Left renal cortex interstitium (tissue), 4 donors: ENCODE measurements at regions not wholly inside any gene's neighbourhood (a gene's known extent, or its start where the extent isn't known, plus 50 kb on each side); places are given as distances from the start of the nearest gene placed in this dataset.
"Not testable (repeated sequence)": the region's sequence is repeated elsewhere in the genome, so short reads cannot be mapped to it uniquely, and the experiment has no call there.

ENCODE experiments used
- DNase-seq, 4 donors: peaks; one replicate each; pipeline ENCODE4 v3.0.0-alpha.2; 2013; ENCODE audit warnings: low read depth in 4 of 4, low spot score in 2 of 4, missing footprints in 1 of 4

DNA sequence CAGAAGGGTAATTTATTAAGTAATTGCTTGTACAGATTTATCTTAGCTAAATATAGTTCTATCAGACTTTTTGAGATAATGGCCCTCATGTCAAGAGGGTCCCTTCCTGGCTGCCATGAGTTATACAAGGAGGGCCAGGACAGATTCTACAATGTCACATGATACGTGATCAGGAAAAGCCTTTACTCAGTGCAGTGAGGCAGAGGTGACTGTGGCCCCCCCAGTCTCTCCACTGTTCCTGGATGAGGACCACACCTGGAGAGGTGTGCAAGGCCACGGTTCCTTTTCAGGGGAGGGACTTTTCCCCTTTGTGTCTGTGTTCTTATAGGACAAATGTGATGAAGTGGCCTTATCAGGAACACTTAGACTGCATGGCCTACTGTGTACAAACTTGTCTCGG is 54.3 kb upstream of the LRCH1 start:
- no peak for DNase-seq

DNA sequence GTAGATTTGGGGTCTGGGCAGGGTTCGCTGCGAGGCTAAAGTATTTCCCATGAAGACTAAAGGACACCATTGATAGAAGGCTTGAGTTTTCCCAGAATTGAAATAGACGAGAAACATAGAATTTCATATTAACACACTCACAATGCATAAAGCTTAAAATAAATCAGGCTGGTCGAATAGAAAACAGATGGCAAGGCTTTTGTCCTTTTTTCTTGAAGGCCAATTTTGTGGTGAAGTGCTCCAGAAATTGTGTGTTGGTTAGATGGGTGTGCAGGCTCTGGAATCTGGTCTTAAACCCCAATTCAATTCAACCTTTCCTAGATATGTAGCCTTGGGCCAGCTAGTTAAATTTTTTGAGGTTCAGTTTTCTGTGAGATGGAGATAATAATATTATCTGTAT is 56.9 kb upstream of the LRCH1 start:
- DNase-seq = no peak

DNA sequence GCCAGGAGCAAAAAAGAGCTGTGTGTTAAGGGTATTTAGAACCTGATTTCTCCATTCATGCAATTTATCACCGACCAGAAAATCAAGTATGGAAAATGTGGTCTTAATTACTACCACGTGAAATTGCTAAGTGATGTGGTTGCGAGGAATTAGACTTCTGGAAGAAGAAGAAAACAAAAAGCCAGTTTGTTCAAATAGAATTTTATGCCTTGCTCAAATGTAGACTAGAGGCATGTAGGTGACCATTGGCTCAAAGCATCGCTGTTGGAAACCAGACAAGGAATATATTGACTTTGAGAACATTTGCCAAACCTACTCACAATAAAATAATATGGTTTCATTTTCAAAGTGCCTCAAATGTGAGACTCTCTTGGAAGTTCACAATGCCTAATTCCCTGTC is 57.3 kb upstream of the LRCH1 start:
- no peak for DNase-seq

DNA sequence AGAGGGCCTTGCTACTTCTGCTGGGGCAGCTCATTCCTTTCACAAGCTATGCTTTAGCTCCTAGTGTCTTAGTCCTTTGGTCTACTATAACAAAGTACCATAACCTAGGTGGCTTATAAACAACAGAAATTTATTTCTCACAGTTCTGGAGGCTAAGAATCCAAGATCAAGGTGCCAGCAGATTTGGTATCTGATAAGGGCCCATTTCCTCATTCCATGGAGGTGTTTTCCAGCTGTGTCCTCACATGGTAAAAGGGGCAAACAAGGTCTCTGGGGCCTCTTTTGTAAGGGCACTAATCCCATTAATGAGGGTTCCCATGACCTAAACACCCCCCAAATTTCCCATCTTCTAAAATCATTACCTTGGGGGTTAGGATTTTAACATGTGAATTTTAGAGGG is 57.9 kb upstream of the LRCH1 start:
- DNase-seq = no peak

DNA sequence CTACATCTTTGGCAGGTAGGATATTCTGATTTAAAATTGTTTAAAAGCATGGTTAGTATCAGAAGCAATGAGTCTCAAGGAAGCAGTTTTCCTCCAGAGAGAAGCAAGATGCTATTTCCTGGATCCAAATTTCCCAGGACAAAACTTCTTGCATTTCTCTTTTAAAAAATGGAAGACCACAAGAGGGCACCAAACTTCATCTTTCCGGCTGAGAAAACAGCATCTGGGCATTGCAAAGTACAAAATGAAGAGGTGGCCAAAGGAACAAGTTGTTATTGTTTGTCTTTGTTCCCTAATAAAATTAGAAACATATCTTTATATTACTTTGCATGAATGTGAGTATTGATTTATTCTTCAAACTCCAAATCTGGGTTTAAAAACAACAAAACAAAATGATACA is 60.0 kb upstream of the LRCH1 start:
- peak in 3 of 4 donors; percentile 46 to 68 (median 58) for DNase-seq

DNA sequence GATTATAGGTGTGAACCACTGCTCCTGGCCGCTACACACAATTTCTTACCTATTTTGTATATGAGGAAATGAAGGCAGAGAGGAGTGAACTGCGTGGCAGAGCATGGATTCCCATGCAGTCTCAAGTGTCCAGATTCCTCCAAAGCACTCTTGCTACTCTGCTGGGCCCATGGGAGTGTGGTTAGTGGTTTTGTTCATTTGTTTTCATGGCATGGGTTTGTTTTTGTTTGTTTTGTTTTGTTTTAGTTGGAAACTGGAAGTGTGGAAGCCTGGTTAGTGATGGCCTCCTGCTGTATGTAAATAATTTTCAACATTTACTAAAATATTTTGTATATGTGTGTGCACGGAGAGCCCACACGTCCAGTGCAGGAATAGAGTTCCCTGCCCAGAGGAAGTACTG is 61.3 kb upstream of the LRCH1 start:
- no peak for DNase-seq

DNA sequence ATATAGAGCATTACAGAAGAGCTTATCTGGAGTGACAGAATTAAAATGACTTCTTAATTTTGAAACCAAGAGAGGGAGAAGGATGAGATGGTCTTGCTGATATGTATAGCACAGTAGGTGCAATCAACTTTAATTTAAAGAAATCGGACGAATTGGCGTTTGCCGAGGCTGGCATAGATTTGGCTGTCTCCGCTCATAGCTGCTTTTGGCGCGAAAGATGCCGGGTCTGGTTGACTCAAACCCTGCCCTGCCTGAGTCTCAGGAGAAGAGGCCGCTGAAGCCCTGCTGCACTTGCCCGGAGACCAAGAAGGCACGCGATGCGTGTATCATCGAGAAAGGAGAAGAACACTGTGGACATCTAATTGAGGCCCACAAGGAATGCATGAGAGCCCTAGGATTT is 62.3 kb upstream of the LRCH1 start:
- not testable (repeated sequence) for DNase-seq

DNA sequence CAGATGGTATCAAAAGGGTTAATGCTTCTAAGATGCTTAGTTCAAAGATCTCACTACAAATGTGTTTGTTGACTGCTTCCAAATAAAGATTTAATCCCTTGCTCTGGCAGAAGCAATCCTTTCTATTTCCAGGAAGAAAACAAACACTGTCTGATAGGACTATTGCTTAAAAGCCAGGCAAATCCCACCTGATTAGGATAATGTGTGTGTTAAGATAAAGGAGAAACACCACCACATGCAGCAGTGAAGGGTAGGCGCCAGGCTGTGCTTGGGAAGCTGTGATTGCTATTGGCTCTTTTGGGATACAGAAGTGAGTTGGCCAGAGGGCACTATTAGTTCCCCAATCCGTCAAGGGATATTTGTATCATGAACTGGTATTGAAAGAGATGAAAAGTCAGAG is 62.8 kb upstream of the LRCH1 start:
- DNase-seq = no peak

DNA sequence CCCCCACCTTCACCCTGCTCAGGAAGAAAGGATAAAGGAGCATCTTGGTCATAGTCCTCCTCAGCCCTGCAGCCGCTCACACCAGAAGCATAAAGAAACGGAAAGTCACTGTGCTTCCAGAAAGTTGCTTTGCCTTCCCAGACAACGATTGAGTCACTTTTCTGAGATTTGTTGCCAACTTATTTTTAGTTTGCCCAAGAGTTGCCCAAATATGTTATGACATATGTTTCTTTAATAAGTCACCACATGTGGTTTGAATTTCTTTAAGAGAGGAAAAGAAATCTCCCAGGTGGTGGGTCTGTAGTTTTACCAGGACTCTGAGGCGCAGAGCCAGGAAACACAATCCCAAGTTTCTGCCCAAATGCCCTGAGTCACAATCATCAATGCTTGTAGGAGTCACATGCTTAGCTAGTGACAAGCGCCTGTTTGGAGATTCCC is 63.4 kb upstream of the LRCH1 start:
- no peak for DNase-seq

DNA sequence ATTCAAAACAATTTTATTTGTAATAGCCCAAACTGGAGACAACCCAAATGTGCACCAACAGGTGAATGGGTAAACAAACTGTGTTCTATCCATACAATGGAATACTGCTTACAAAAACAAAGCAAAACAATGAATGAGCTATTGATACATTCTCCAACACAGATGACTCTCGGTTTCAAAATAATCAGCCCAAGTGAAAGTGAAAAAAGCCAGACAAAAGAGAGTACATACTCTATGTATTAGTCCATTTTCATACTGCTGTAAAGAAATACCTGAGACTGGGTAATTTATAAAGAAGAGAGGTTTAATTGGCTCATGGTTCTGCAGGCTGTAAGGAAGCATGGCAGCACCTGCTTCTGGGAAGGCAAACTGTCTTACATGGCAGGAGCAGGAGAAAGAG is 65.2 kb upstream of the LRCH1 start:
- DNase-seq = no peak

DNA sequence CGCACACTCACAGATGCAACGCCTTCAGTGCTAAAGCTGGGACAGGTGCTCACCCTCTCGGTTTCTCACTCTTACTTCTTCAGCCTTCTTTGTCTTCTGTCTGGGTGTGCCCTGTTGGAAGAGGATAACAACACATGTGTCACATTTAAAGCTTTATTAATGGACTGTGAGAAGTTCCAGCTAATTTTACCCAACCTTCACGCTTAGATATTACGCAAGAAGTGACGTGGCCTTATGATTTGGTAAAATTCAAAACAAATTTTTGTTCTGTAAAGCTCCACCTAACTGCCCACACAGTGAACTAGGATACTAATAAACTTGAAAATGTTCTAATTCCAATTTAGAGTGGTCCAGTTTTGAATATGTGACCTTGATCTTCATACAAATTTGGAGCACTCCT is 66.7 kb upstream of the LRCH1 start:
- DNase-seq = no peak

DNA sequence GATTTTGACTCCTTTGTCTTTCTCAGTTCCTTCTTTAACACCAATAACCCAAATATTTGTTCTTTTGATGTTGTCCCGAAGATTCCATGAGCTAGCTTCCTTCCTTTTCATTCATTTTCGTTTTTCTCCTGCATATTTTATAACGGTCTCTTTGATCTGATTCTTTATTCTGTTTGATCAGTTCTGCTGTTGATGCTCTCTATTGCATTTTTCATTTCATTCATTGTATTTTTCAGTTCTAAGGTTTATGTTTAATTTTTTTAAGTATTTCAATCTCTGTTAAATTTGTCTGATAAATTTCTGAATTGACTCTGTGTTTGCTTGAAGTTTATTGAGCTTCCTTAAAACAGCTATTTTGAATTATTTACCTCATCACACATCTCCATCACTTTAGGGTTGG is 68.4 kb upstream of the LRCH1 start:
- no peak for DNase-seq

DNA sequence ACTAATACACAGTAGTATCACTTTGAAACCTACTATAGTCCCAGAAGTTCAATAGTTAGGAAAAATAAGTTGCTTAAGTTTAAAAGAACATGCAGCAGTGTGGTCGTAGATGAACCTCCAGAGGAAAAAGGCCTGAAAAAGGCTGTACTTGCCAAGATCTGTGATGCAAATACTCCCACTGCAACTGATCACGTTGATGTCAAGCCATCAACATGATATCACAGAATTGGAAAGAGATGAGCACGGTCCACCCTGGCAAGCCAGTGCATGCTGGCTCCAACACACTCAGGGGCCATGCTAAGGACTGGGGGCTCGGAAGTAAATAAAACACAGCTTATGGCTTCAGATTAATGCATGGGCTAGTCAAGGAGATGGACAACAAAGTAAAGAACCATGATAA is 71.8 kb upstream of the LRCH1 start:
- DNase-seq = no peak

DNA sequence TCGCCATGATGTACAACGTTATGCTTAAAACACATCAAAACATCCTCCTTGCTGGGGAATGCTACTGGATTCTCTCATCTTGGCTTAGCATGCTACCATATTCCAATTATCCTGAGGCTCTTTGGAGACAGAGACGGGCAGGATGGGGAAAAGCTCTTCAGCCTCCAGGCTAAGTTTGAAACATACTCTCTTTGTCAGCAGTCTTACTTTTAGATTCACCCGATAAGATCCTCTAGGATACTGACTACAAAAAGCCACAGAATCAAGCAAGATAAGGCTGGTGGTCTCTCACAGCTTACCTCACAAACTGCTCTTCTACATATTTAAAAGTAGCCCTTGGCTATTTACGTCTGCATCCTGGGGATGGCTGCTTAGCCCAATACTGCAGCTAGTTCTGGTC is 72.8 kb upstream of the LRCH1 start:
- no peak for DNase-seq

DNA sequence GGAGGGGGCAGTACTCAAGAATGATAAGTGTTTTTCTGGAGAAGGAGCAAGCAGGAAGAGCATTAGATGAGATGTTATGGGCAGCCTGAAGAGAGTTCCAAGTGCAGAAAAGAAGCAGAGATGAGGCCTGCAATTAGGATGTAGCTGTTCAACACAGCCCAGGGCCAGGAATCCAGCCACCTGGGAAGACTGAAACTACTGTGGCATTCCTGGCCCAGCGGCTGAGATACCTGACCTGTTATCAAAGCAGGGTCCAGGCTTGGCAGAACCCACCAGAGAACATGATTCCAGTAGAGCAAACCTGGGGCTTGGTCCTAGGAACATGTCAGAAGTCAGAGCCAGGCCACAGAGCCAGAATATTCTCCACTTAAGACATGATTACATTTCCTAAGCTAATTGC is 73.3 kb upstream of the LRCH1 start:
- no peak for DNase-seq

DNA sequence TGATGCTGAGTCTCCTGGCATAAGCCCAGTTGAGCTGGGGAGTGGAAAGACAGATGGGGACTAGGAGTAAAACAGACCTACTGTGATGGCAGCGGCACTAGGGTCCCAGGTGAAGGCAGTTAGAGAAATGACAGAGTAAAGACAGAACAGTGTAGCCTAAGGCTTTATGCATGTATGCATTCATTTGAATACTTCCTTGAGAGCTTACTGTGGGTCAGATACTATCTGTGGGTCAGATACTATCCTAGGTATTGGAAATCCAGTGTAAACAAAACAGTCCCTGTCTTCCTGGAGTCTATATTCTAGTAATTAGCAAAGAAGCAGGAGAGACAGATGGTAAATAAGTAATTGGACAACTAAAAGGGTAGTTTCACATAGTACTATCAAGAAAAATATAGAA is 73.7 kb upstream of the LRCH1 start:
- DNase-seq = no peak

DNA sequence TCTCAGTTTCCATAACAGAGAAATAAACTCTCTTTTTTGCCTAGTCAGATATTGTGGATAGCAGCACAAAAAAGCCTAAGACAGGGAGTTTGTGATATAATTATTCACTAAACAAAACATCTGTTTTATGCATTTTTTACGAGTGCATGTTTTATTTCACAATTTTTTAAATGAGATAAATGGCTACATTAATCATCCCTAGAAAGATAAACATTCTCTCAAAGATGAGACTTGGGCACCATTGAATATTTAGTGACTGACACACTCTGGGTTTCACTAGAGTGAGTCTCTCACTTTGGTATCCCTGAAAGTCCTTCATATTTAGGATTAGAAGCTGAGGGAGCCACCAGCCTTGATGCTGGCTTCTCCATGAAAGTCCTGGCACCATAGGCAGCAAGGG is 74.3 kb upstream of the LRCH1 start:
- DNase-seq = no peak

DNA sequence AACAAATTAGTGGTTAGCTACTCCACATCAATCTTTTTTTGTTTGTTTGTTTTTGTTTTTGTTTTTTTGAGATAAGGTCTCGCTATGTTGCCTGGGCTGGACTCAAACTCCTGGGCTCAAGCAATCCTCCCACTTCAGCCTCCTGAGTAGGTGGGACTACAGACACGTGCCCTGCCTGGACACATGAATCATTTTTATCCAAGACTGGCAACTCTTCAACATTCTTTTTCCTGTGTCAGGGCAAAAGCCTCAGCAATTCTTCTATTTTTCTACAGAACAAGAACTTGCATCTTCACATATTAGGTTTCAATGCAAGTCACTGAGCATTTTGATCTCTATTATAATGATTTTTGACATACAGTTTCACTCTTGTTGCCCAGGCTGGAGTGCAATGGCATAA is 76.8 kb upstream of the LRCH1 start:
- DNase-seq = no peak

DNA sequence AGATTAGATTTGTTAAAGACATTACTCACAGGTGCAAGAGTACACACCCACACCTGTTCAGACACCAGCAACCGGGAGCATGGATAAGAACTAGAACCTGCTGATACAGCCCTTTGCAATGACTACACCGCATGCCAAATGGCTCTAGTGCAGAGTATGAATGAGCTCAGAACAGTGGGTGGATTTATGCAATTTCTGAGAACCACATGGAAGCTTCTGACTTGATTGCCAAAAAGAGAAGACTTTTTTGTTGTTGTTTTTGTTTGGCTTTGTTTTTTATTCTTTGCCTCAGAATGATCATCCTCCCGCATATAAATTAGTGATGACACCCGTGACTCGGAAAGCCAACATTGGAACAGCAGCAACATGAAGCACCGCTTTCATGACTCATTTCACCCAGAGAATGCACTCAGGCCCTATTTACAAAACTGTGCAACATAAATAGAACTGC is 77.4 kb upstream of the LRCH1 start:
- DNase-seq = no peak

DNA sequence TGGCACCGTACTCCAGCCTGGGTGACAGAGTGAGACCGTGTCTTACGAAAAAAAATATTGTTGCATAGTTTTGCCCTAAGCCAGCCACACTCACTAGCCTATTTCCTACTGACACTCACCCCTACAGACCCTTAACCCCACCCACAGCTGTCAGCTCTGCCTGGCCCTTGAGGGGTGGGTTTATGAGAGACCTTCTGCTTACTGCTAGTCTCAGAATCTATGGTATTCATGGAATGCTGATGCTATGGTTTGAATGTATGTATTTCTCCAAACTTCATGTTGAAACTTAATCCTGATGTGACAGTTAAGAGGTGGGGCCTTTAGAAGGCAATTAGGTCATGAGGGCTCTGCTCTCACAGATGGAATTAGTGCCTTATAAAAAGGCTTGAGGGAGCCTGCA is 79.2 kb upstream of the LRCH1 start:
- DNase-seq = no peak

DNA sequence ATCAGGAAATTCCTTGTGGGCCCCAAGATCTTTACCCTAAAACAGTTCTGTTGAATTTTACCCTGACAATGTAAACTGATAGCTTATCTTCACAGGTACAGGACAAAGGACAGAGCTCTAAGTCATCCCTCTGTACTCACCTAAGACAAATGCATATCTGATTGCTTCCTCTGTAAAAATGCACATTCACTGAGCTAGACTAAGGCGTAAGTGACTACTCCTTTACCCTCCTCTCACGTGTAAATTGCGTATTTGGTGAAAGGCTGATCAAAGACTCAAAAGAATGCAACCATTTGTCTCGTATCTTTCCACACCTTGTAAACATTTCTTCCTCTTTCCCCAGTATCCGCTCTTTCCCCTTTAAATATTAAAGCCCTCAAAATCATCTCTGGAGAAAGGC is 80.6 kb upstream of the LRCH1 start:
- DNase-seq = no peak

DNA sequence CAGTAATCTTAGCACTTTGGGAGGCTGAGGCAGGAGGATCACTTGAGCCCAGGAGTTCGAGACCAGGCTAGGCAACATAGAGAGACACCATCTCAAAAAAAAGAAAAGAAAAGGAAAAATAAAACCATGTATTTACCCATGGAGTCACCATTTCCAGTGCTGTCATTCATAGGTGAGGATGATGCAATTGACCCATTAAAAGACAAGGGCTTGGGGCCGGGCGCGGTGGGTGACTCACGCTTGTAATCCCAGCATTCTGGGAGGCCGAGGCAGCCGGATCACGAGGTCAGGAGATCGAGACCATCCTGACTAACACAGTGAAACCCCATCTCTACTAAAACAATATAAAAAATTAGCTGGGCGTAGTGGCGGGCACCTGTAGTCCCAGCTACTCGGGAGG is 82.6 kb upstream of the RUBCNL start:
- DNase-seq = not testable (repeated sequence)

DNA sequence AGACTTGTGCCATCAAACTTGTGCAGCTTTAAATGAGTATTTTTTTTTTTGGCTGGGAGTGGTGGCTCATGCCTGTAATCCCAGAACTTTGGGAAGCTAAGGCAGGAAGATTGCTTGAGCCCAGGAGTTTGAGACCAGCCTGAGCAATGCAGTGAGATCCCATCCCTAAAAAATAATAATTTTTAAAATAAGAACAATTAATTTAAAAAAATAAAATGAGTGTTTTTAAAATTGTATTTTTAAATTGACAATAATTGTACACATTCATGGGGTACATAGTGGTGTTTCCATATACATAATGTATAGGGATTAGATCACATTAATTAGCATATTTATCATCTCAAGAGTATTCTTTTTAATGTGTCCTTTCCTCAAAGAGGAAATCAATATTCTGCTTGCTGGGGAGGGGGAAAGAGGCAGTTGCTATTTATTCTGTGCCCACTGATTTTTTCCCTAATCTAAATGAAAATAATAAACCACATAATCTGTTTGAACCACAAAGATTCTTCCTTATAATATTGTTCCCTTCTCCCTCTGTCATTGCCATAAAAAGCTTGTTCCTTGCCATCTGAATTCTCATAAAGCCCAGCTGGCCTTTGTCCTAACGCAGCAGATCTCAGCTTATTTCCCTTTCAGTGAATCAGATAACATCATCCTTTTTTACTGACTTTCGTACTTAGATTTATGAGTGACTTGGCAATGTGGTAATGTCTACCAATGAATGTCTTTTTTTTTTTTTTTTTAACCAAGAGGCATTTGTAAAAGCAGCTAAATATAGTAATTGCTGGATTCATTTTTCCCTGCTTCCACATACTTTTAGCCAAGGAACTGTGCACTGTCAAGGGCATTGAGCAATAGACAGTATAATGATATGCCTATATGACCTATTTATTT is 81.8 kb upstream of the RUBCNL start:
- no peak for DNase-seq
